ENCODE measurements at regions not wholly inside any gene's neighbourhood (a gene's known extent, or its start where the extent isn't known, plus 50 kb on each side); places are given as distances from the start of the nearest gene placed in this dataset.

DNA sequence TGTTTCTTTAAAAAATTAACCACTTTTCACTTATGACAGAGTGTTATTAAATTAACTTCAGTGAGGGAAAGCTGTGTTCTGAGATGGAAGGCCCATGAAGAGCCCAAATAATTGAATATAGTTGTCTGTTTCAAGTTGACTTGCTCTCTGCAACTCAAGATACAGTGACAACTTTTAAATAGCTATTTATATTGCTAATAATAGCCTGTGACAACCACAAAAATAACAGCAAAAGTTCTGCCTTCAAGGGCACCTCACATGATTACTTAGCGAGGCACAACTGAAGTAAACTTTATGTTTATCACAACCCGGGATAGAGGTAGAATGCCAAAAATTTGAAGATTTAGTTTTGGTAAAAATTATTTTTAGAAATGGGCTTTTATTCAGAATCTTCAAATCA is 167.3 kb upstream of the SCN7A start:
- H3K27me3 Mint-ChIP-seq (ENCODE audit: low read depth in 3 of 3) = no peaks in the 10 kb centered on the region

DNA sequence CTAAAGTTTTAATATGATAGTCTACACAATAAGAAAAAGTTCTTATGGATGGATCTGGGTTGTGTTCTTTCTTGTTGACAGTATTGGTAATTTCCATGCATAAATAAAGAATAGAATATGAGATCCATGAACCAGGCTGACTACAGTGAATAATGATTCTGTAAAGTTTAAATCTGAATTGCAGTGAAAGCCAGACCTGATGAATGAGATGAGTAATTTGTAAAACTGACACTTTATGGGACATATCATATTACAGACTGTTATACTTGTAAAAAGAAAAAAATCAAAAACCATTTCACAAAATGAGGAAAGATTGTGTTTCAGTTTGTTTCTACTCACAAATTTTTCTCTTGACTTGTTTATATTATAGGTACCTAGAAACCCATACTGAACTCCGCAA is 164.9 kb upstream of the SCN7A start:
- no peaks in the 10 kb centered on the region for H3K9me3 ChIP-seq (replicated peaks in 1 of 2; ENCODE audit: control insufficient read depth in 1 of 2, insufficient read depth in 1 of 2, low read length in 2 of 2)
- no peak overlapping the region for H3K9ac ChIP-seq (ENCODE audit: insufficient read depth, low read length, poor library complexity, severe bottlenecking)
- Mint-ChIP-seq H3K36me3 (no peaks in the 10 kb centered on the region), H3K27me3 (ENCODE audit: low read depth in 3 of 3) (no peaks in the 10 kb centered on the region), H3K4me1 (no peaks in the 10 kb centered on the region), H3K27ac (no peak overlapping the region), H3K9me3 (peaks cover 0 to 5% (median 3%) of the 10 kb centered on the region in 7 donors), H3K4me3 (no peak overlapping the region)
- no CpG with 5 or more reads among the region's 1 CpG for WGBS (ENCODE audit: insufficient coverage)
- no peaks in the 10 kb centered on the region for H3K79me2 ChIP-seq (ENCODE audit: insufficient read depth, low read length)
- DNase-seq = no peak
- H4K20me1 ChIP-seq (ENCODE audit: insufficient read depth, low read length) = no peaks in the 10 kb centered on the region
- H3K36me3 ChIP-seq (replicated peaks in 1 of 2; ENCODE audit: control insufficient read depth in 1 of 2, insufficient read depth in 2 of 2, low read length in 2 of 2) = no peaks in the 10 kb centered on the region
- H3K4me3 ChIP-seq (replicated peaks in 1 of 3; ENCODE audit: low read depth in 2 of 3, low read length in 3 of 3) = no peak overlapping the region
- no peaks in the 10 kb centered on the region for H3K4me1 ChIP-seq (ENCODE audit: control insufficient read depth in 1 of 2, insufficient read depth in 2 of 2, low read length in 2 of 2)
- H3K27ac ChIP-seq (ENCODE audit: low read depth in 1 of 2, low read length in 2 of 2) = no peak overlapping the region
- H3K4me2 ChIP-seq (replicated peaks; ENCODE audit: extremely low read depth, low read length, poor library complexity, severe bottlenecking) = no peak overlapping the region
- H2AFZ ChIP-seq (ENCODE audit: insufficient read depth, low read depth, low read length, poor library complexity, severe bottlenecking) = no peak overlapping the region
- no peaks in the 10 kb centered on the region for H3K27me3 ChIP-seq (ENCODE audit: control insufficient read depth in 2 of 2, insufficient read depth in 2 of 2, low read length in 2 of 2)
- intact Hi-C loops (cut with micrococcal nuclease) = no loop called here
- TF ChIP-seq, protein P1, sequence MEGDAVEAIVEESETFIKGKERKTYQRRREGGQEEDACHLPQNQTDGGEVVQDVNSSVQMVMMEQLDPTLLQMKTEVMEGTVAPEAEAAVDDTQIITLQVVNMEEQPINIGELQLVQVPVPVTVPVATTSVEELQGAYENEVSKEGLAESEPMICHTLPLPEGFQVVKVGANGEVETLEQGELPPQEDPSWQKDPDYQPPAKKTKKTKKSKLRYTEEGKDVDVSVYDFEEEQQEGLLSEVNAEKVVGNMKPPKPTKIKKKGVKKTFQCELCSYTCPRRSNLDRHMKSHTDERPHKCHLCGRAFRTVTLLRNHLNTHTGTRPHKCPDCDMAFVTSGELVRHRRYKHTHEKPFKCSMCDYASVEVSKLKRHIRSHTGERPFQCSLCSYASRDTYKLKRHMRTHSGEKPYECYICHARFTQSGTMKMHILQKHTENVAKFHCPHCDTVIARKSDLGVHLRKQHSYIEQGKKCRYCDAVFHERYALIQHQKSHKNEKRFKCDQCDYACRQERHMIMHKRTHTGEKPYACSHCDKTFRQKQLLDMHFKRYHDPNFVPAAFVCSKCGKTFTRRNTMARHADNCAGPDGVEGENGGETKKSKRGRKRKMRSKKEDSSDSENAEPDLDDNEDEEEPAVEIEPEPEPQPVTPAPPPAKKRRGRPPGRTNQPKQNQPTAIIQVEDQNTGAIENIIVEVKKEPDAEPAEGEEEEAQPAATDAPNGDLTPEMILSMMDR (IDR thresholded peaks at IDR 0.05) = no peak

More for the DNA sequence above, 167.3 kb upstream of the SCN7A start:
- Mint-ChIP-seq H3K4me1 (no peaks in the 10 kb centered on the region), H3K9me3 (peaks cover 0 to 4% (median 2%) of the 10 kb centered on the region in 7 donors), H3K4me3 (no peak overlapping the region), H3K36me3 (no peaks in the 10 kb centered on the region), H3K27ac (no peak overlapping the region)
- Histone ChIP-seq H3K9me3 (replicated peaks in 1 of 2; ENCODE audit: control insufficient read depth in 1 of 2, insufficient read depth in 1 of 2, low read length in 2 of 2) (no peaks in the 10 kb centered on the region), H3K4me2 (replicated peaks; ENCODE audit: extremely low read depth, low read length, poor library complexity, severe bottlenecking) (no peak overlapping the region), H2AFZ (ENCODE audit: insufficient read depth, low read depth, low read length, poor library complexity, severe bottlenecking) (no peak overlapping the region), H3K4me1 (ENCODE audit: control insufficient read depth in 1 of 2, insufficient read depth in 2 of 2, low read length in 2 of 2) (no peaks in the 10 kb centered on the region), H3K4me3 (replicated peaks in 1 of 3; ENCODE audit: low read depth in 2 of 3, low read length in 3 of 3) (no peak overlapping the region), H3K79me2 (ENCODE audit: insufficient read depth, low read length) (no peaks in the 10 kb centered on the region), H3K9ac (ENCODE audit: insufficient read depth, low read length, poor library complexity, severe bottlenecking) (no peak overlapping the region), H3K27me3 (ENCODE audit: control insufficient read depth in 2 of 2, insufficient read depth in 2 of 2, low read length in 2 of 2) (no peaks in the 10 kb centered on the region), H4K20me1 (ENCODE audit: insufficient read depth, low read length) (no peaks in the 10 kb centered on the region), H3K36me3 (replicated peaks in 1 of 2; ENCODE audit: control insufficient read depth in 1 of 2, insufficient read depth in 2 of 2, low read length in 2 of 2) (no peaks in the 10 kb centered on the region), H3K27ac (ENCODE audit: low read depth in 1 of 2, low read length in 2 of 2) (no peak overlapping the region)
- intact Hi-C loops (cut with micrococcal nuclease) = no loop called here
- TF ChIP-seq, protein P1 (IDR thresholded peaks at IDR 0.05) = no peak
- WGBS (ENCODE audit: insufficient coverage) = no CpG with 5 or more reads among the region's 2 CpGs
- no peak for DNase-seq
